Activated naive CD4-positive, alpha-beta T cell treated with anti-CD3 and anti-CD28 coated beads, Interleukin-2, amount 50 U/mL, for 24 hours (primary cell): ENCODE measurements at regions not wholly inside any gene's neighbourhood (a gene's known extent, or its start where the extent isn't known, plus 50 kb on each side); places are given as distances from the start of the nearest gene placed in this dataset.
"Not testable (repeated sequence)": the region's sequence is repeated elsewhere in the genome, so short reads cannot be mapped to it uniquely, and the experiment has no call there.

Experiments used
- H3K27ac Mint-ChIP-seq: one replicate; pipeline ENCODE4 v1.8.0; 2021; ENCODE audit warnings: mild to moderate bottlenecking, mixed read lengths
- H3K27me3 Mint-ChIP-seq: one replicate; pipeline ENCODE4 v1.8.0; 2021; ENCODE audit warnings: mixed read lengths
- H3K36me3 Mint-ChIP-seq: one replicate; pipeline ENCODE4 v1.8.0; 2021; ENCODE audit warnings: mixed read lengths
- H3K4me1 Mint-ChIP-seq: one replicate; pipeline ENCODE4 v1.8.0; 2021; ENCODE audit warnings: mixed read lengths
- H3K4me3 Mint-ChIP-seq: one replicate; pipeline ENCODE4 v1.8.0; 2021; ENCODE audit warnings: mild to moderate bottlenecking, mixed read lengths
- H3K9me3 Mint-ChIP-seq: one replicate; pipeline ENCODE4 v1.8.0; 2021; ENCODE audit warnings: mixed read lengths

GRCh38 chr3:105960381-105960780 lies 91.6 kb upstream of the CBLB start:
- H3K9me3 Mint-ChIP-seq, result no peaks in the 10 kb centered on the region
- H3K36me3 Mint-ChIP-seq, result peaks cover 3% of the 10 kb centered on the region
- no peaks in the 10 kb centered on the region for H3K27me3 Mint-ChIP-seq
- H3K4me3 Mint-ChIP-seq, result no peak overlapping the region
- no peak overlapping the region for H3K27ac Mint-ChIP-seq
- peaks cover 3% of the 10 kb centered on the region for H3K4me1 Mint-ChIP-seq

- H3K36me3 Mint-ChIP-seq, result peaks cover 3% of the 10 kb centered on the region
- no peak overlapping the region for H3K27ac Mint-ChIP-seq
- peaks cover 3% of the 10 kb centered on the region for H3K4me1 Mint-ChIP-seq
- no peaks in the 10 kb centered on the region for H3K27me3 Mint-ChIP-seq
- H3K4me3 Mint-ChIP-seq, result no peak overlapping the region
- H3K9me3 Mint-ChIP-seq, result no peaks in the 10 kb centered on the region
Measured at GRCh38 chr3:105963161-105963560, 94.3 kb upstream of the CBLB start.

GRCh38 chr3:105965384-105965783 lies 96.6 kb upstream of the CBLB start:
- Mint-ChIP-seq H3K27ac (no peak overlapping the region), H3K9me3 (no peaks in the 10 kb centered on the region), H3K4me1 (peaks cover 3% of the 10 kb centered on the region), H3K27me3 (no peaks in the 10 kb centered on the region), H3K36me3 (no peaks in the 10 kb centered on the region), H3K4me3 (no peak overlapping the region)

GRCh38 chr3:105967117-105967516 lies 98.3 kb upstream of the CBLB start:
- Mint-ChIP-seq H3K4me1 (no peaks in the 10 kb centered on the region), H3K9me3 (peaks cover 15% of the 10 kb centered on the region), H3K27me3 (no peaks in the 10 kb centered on the region), H3K4me3 (no peak overlapping the region), H3K27ac (no peak overlapping the region), H3K36me3 (peaks cover 4% of the 10 kb centered on the region)

GRCh38 chr3:105970283-105970682 lies 101.5 kb upstream of the CBLB start:
- Mint-ChIP-seq H3K27me3 (no peaks in the 10 kb centered on the region), H3K4me3 (no peak overlapping the region), H3K36me3 (peaks cover 4% of the 10 kb centered on the region), H3K9me3 (peaks cover 16% of the 10 kb centered on the region), H3K27ac (no peak overlapping the region), H3K4me1 (no peaks in the 10 kb centered on the region)

GRCh38 chr3:105972069-105972468 lies 103.3 kb upstream of the CBLB start:
- no peaks in the 10 kb centered on the region for H3K4me1 Mint-ChIP-seq
- H3K27ac Mint-ChIP-seq, result no peak overlapping the region
- H3K4me3 Mint-ChIP-seq, result no peak overlapping the region

GRCh38 chr3:105974381-105974780 lies 105.6 kb upstream of the CBLB start:
- Mint-ChIP-seq H3K27ac (no peak overlapping the region), H3K9me3 (peaks cover 16% of the 10 kb centered on the region), H3K4me1 (no peaks in the 10 kb centered on the region), H3K27me3 (no peaks in the 10 kb centered on the region), H3K36me3 (peaks cover 4% of the 10 kb centered on the region), H3K4me3 (no peak overlapping the region)

More at GRCh38 chr3:105972069-105972468, 103.3 kb upstream of the CBLB start:
- H3K9me3 Mint-ChIP-seq, result peaks cover 16% of the 10 kb centered on the region
- H3K27me3 Mint-ChIP-seq, result no peaks in the 10 kb centered on the region
- peaks cover 4% of the 10 kb centered on the region for H3K36me3 Mint-ChIP-seq

- H3K27me3 Mint-ChIP-seq, result no peaks in the 10 kb centered on the region
- H3K9me3 Mint-ChIP-seq, result peaks cover 9% of the 10 kb centered on the region
- H3K4me3 Mint-ChIP-seq, result no peak overlapping the region
- H3K36me3 Mint-ChIP-seq, result peaks cover 4% of the 10 kb centered on the region
- peak overlapping the region; percentile 7 for H3K27ac Mint-ChIP-seq
- no peaks in the 10 kb centered on the region for H3K4me1 Mint-ChIP-seq
Measured at GRCh38 chr3:105976196-105976595, 107.4 kb upstream of the CBLB start.

- Mint-ChIP-seq H3K27ac (no peak overlapping the region), H3K27me3 (no peaks in the 10 kb centered on the region), H3K9me3 (peaks cover 5% of the 10 kb centered on the region), H3K4me1 (peaks cover 11% of the 10 kb centered on the region), H3K4me3 (no peak overlapping the region), H3K36me3 (peaks cover 5% of the 10 kb centered on the region)
Measured at GRCh38 chr3:105979961-105980360, 111.1 kb upstream of the CBLB start.

GRCh38 chr3:105982207-105982606 lies 113.4 kb upstream of the CBLB start:
- no peaks in the 10 kb centered on the region for H3K27me3 Mint-ChIP-seq
- no peak overlapping the region for H3K27ac Mint-ChIP-seq
- H3K36me3 Mint-ChIP-seq, result peaks cover 5% of the 10 kb centered on the region
- H3K4me1 Mint-ChIP-seq, result peaks cover 22% of the 10 kb centered on the region
- H3K9me3 Mint-ChIP-seq, result peaks cover 5% of the 10 kb centered on the region
- no peak overlapping the region for H3K4me3 Mint-ChIP-seq

GRCh38 chr3:105984837-105985236 lies 116.0 kb upstream of the CBLB start:
- Mint-ChIP-seq H3K27ac (no peak overlapping the region), H3K36me3 (peaks cover 14% of the 10 kb centered on the region), H3K27me3 (no peaks in the 10 kb centered on the region), H3K4me3 (no peak overlapping the region), H3K4me1 (peaks cover 41% of the 10 kb centered on the region), H3K9me3 (peaks cover 25% of the 10 kb centered on the region)

- H3K4me1 Mint-ChIP-seq, result peaks cover 41% of the 10 kb centered on the region
- not testable (repeated sequence) for H3K27ac Mint-ChIP-seq, H3K4me3 Mint-ChIP-seq, H3K27me3 Mint-ChIP-seq
- peaks cover 35% of the 10 kb centered on the region for H3K9me3 Mint-ChIP-seq
- peaks cover 18% of the 10 kb centered on the region for H3K36me3 Mint-ChIP-seq
Measured at GRCh38 chr3:105986343-105986742, 117.5 kb upstream of the CBLB start.

- Mint-ChIP-seq H3K4me3 (peak overlapping the region; percentile 65), H3K9me3 (peaks cover 41% of the 10 kb centered on the region)
Measured at GRCh38 chr3:105987809-105988208, 119.0 kb upstream of the CBLB start.

GRCh38 chr3:105988540-105989212 lies 119.9 kb upstream of the CBLB start:
- H3K27ac Mint-ChIP-seq, result no peak overlapping the region
- H3K4me1 Mint-ChIP-seq, result peaks cover 41% of the 10 kb centered on the region
- H3K4me3 Mint-ChIP-seq, result no peak overlapping the region
- H3K27me3 Mint-ChIP-seq, result no peaks in the 10 kb centered on the region
- H3K36me3 Mint-ChIP-seq, result peaks cover 20% of the 10 kb centered on the region
- H3K9me3 Mint-ChIP-seq, result peaks cover 41% of the 10 kb centered on the region

More at GRCh38 chr3:105987809-105988208, 119.0 kb upstream of the CBLB start:
- peaks cover 41% of the 10 kb centered on the region for H3K4me1 Mint-ChIP-seq
- H3K36me3 Mint-ChIP-seq, result peaks cover 23% of the 10 kb centered on the region
- no peaks in the 10 kb centered on the region for H3K27me3 Mint-ChIP-seq
- H3K27ac Mint-ChIP-seq, result peak overlapping the region; percentile 56

GRCh38 chr3:105996781-105997180 lies 128.0 kb upstream of the CBLB start:
- Mint-ChIP-seq H3K4me3 (no peak overlapping the region), H3K36me3 (peaks cover 9% of the 10 kb centered on the region), H3K27me3 (no peaks in the 10 kb centered on the region)

GRCh38 chr3:105997466-105997799 lies 128.6 kb upstream of the CBLB start:
- Mint-ChIP-seq H3K9me3 (peaks cover 12% of the 10 kb centered on the region), H3K27me3 (no peaks in the 10 kb centered on the region), H3K4me3 (no peak overlapping the region), H3K36me3 (peaks cover 8% of the 10 kb centered on the region), H3K4me1 (no peaks in the 10 kb centered on the region), H3K27ac (no peak overlapping the region)

More at GRCh38 chr3:105996781-105997180, 128.0 kb upstream of the CBLB start:
- no peaks in the 10 kb centered on the region for H3K4me1 Mint-ChIP-seq
- peaks cover 16% of the 10 kb centered on the region for H3K9me3 Mint-ChIP-seq
- H3K27ac Mint-ChIP-seq, result no peak overlapping the region
